SU-DHL-6 (cell line): ENCODE measurements at regions not wholly inside any gene's neighbourhood (a gene's known extent, or its start where the extent isn't known, plus 50 kb on each side); places are given as distances from the start of the nearest gene placed in this dataset.

ENCODE experiments used
- H2AFZ ChIP-seq: fragments of 200-600 bp; sonication (generic); 2 replicates; pipeline ENCODE4 v1.6.1; 2014; ENCODE audit warnings: low read depth, mild to moderate bottlenecking, moderate library complexity, mixed read lengths, antibody characterized with exemption, low read length; ENCODE audit not compliant: severe bottlenecking
- H3F3A ChIP-seq: fragments of 200-600 bp; shearing (Covaris generic); 2 replicates; pipeline ENCODE4 v1.6.0; 2016; ENCODE audit warnings: antibody characterized with exemption, mild to moderate bottlenecking; ENCODE audit not compliant: insufficient read depth
- H3K27ac ChIP-seq: fragments of 200-600 bp; sonication (generic); 2 replicates; pipeline ENCODE4 v1.5.1; 2016; ENCODE audit warnings: low read depth, mild to moderate bottlenecking, low read length, moderate library complexity, mixed read lengths
- H3K27me3 ChIP-seq: fragments of 200-600 bp; sonication (generic), shearing (Covaris generic); 2 replicates; pipeline ENCODE4 v1.6.0; 2014; ENCODE audit warnings: mild to moderate bottlenecking, low read length
- H3K36me3 ChIP-seq: fragments of 200-600 bp; sonication (generic); 2 replicates; pipeline ENCODE4 v1.6.1; 2014; ENCODE audit warnings: mild to moderate bottlenecking, low read length, mixed read lengths
- H3K4me2 ChIP-seq: fragments of 300-600, 200-600 bp; shearing (Covaris generic), sonication (generic); 2 replicates; pipeline ENCODE4 v1.6.0; 2014; ENCODE audit warnings: low read length, low read depth, mild to moderate bottlenecking; ENCODE audit not compliant: poor library complexity, severe bottlenecking
- H3K4me3 ChIP-seq: fragments of 200-600 bp; sonication (generic); 2 replicates; pipeline ENCODE4 v1.5.1; 2014; ENCODE audit warnings: antibody characterized with exemption, low read length, mild to moderate bottlenecking, mixed read lengths; ENCODE audit not compliant: insufficient read depth, poor library complexity, severe bottlenecking
- H3K79me2 ChIP-seq: fragments of 200-600 bp; sonication (generic); 2 replicates; pipeline ENCODE4 v1.6.1; 2014; ENCODE audit warnings: mild to moderate bottlenecking, low read length, moderate library complexity; ENCODE audit not compliant: insufficient read depth
- H3K9ac ChIP-seq: fragments of 200-600 bp; sonication (generic); 2 replicates; pipeline ENCODE4 v1.7.0; 2014; ENCODE audit warnings: mild to moderate bottlenecking, low read length
- H3K9me2 ChIP-seq: fragments of 200-600 bp; sonication (generic); replicated peaks from 2 replicates; pipeline ENCODE4 v1.6.1; 2014; ENCODE audit warnings: low read length; ENCODE audit not compliant: insufficient read depth
- H3K9me3 ChIP-seq: fragments of 200-600 bp; sonication (generic); 2 replicates; pipeline ENCODE4 v1.6.1; 2014; ENCODE audit warnings: low read length, mixed read lengths; ENCODE audit not compliant: insufficient read depth
- H4K20me1 ChIP-seq: fragments of 200-600 bp; sonication (generic); 2 replicates; pipeline ENCODE4 v1.6.1; 2014; ENCODE audit warnings: low read depth, mild to moderate bottlenecking, antibody characterized with exemption, low read length, moderate library complexity, mixed read lengths
- EZH2phosphoT487 ChIP-seq: fragments of 200-600 bp; sonication (generic), shearing (Covaris generic); conservative IDR thresholded peaks from 2 replicates; pipeline ENCODE4 v1.6.1; 2018; ENCODE audit warnings: mild to moderate bottlenecking, antibody characterized with exemption, low read length, moderate library complexity, mixed read lengths
- TF ChIP-seq, protein P1 (sequence below): fragments of 200-600 bp; sonication (generic); IDR thresholded peaks from one replicate; pipeline ENCODE4 v1.5.1; 2017; ENCODE audit warnings: antibody characterized with exemption, mild to moderate bottlenecking, low read length, moderate library complexity; ENCODE audit not compliant: insufficient read depth, poor library complexity, severe bottlenecking

DNA sequence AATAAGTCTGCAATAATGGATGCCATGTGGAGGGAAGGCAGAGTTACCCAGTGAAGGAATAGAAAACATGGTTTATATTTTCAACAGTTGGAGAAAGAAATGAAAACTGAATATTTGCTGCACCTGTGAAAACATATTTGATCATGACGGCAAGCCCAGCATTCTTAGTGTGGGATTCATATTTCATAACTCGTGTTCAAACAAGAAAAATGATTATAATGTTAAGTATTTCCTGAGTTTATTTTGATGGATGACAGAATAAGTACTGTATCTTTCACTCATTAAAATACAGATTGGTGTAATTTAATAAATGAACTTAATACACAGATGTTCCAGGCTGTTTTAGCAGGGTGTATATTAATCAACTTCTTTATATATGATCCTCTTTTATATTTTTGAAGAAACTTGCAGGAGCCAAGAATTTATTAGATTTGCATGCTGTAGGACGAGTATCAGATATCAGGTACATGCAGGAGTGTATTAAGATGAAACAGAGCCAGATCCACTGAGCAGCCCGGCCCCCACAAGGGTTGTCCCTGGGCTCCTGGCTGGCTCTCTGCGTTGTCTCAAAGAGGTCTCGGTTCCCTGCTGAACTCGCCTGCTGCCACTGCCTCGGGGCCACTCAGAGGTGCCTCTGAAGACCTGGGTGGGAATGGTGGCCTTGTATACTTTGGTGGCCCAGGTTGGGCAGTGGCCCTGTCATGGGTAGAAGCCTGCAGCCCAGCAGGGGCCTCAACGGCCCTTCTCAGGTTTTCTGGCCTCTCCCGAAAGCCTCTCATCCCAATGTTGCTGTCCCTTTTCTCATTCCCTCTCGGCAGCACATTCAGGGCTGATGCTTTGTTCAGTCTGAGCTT lies 95.0 kb upstream of the LDAH start:
- no peak overlapping the region for H2AFZ ChIP-seq
- no peak overlapping the region for H3K4me3 ChIP-seq
- H3F3A ChIP-seq = no peaks in the 10 kb centered on the region
- H3K27ac ChIP-seq = no peak overlapping the region
- H4K20me1 ChIP-seq = no peaks in the 10 kb centered on the region
- H3K9ac ChIP-seq = no peak overlapping the region
- H3K9me3 ChIP-seq = no peaks in the 10 kb centered on the region
- no peak for TF ChIP-seq EZH2phosphoT487
- H3K79me2 ChIP-seq = no peaks in the 10 kb centered on the region
- peaks cover 4% of the 10 kb centered on the region for H3K27me3 ChIP-seq
- H3K9me2 ChIP-seq = no peaks in the 10 kb centered on the region
- no peaks in the 10 kb centered on the region for H3K36me3 ChIP-seq
- no peak overlapping the region for H3K4me2 ChIP-seq

DNA sequence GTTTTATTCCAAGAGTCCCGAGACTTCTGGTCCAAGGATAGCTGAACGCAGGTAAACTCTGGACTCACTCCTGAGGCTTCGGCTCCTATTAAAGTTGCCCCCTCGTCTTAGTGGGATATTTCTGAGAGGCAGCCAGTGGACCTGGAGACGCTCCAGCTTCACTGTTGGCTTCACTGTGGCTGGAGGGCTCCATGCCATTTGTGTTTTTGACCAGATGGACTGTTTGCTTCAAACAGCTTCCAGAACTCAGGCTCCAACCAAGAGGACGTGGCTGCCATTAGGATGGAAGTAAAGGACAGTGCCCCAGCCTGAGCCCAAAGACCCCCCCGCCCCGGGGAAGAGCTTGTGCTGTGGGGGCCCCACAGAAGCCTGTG lies 94.4 kb upstream of the LDAH start:
- Histone ChIP-seq H4K20me1 (no peaks in the 10 kb centered on the region), H2AFZ (no peak overlapping the region), H3K9ac (no peak overlapping the region), H3K4me3 (no peak overlapping the region), H3K9me3 (no peaks in the 10 kb centered on the region), H3K4me2 (no peak overlapping the region), H3K36me3 (no peaks in the 10 kb centered on the region), H3F3A (no peaks in the 10 kb centered on the region), H3K27me3 (peaks cover 4% of the 10 kb centered on the region), H3K27ac (no peak overlapping the region), H3K9me2 (no peaks in the 10 kb centered on the region), H3K79me2 (no peaks in the 10 kb centered on the region)
- TF ChIP-seq EZH2phosphoT487 = no peak
- TF ChIP-seq, protein P1, sequence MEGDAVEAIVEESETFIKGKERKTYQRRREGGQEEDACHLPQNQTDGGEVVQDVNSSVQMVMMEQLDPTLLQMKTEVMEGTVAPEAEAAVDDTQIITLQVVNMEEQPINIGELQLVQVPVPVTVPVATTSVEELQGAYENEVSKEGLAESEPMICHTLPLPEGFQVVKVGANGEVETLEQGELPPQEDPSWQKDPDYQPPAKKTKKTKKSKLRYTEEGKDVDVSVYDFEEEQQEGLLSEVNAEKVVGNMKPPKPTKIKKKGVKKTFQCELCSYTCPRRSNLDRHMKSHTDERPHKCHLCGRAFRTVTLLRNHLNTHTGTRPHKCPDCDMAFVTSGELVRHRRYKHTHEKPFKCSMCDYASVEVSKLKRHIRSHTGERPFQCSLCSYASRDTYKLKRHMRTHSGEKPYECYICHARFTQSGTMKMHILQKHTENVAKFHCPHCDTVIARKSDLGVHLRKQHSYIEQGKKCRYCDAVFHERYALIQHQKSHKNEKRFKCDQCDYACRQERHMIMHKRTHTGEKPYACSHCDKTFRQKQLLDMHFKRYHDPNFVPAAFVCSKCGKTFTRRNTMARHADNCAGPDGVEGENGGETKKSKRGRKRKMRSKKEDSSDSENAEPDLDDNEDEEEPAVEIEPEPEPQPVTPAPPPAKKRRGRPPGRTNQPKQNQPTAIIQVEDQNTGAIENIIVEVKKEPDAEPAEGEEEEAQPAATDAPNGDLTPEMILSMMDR = no peak

DNA sequence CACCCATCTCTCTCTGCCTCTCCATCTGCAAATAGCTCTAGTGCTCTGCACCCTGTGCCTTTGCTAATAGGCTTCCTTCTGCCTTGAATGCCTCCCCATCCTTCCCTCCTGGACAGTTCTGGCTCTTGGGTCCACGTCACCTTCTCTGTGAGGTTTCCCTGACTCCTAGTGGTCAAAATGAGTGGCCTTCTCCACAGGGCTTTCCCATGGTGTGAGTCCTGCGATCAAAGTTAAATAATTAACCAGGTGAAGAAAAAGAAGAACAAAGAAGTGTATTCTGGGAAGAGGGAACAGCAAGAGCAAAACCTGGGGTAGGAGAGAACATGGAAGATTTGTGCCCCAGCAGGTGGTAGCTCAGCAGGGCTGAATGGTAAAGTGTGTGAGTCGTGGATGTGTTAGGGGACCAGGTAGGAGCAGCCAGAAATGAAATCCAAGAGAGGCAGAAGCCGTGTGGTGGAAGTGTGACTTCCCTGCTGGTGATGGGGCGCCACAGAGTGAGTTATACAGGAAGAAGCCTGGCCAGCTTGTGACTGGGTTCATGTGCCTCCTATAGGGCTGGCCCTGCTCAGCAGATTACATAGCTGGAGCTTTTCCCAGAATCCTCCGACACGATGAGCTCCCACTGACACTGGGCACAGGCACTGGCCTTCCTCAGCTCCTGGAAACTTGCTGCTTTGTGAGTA lies 93.8 kb upstream of the LDAH start:
- no peak overlapping the region for H2AFZ ChIP-seq

More for the DNA sequence above, 93.8 kb upstream of the LDAH start:
- Histone ChIP-seq H3K27ac (no peak overlapping the region), H3K9ac (no peak overlapping the region), H4K20me1 (no peaks in the 10 kb centered on the region), H3K79me2 (no peaks in the 10 kb centered on the region), H3K27me3 (peaks cover 4% of the 10 kb centered on the region), H3K9me2 (no peaks in the 10 kb centered on the region), H3K9me3 (no peaks in the 10 kb centered on the region), H3F3A (no peaks in the 10 kb centered on the region), H3K4me3 (no peak overlapping the region), H3K4me2 (no peak overlapping the region), H3K36me3 (no peaks in the 10 kb centered on the region)
- TF ChIP-seq, protein P1 = no peak
- no peak for TF ChIP-seq EZH2phosphoT487
